GM19324 (cell line): ENCODE measurements at regions not wholly inside any gene's neighbourhood (a gene's known extent, or its start where the extent isn't known, plus 50 kb on each side); places are given as distances from the start of the nearest gene placed in this dataset.

ENCODE experiments used
- ATAC-seq: cut with Tn5 transposase; IDR thresholded peaks from one replicate; pipeline ENCODE4 v1.9.1; 2021; ENCODE audit warnings: mild to moderate bottlenecking, moderate library complexity; ENCODE audit not compliant: unreplicated experiment, low FRiP score

GRCh38 chr1:114234408-114235124, 80.9 kb upstream of the SYT6 start:
- no peak for ATAC-seq

- no peak for ATAC-seq
Observed at GRCh38 chr1:114232691-114233090, 79.0 kb upstream of the SYT6 start.

- no peak for ATAC-seq
Observed at GRCh38 chr1:114231301-114231700, 77.6 kb upstream of the SYT6 start.

- no peak for ATAC-seq
Observed at GRCh38 chr1:114229368-114229767, 75.7 kb upstream of the SYT6 start.

GRCh38 chr1:114227059-114227458, 73.4 kb upstream of the SYT6 start:
- ATAC-seq: no peak

GRCh38 chr1:114224196-114224907, 70.7 kb upstream of the SYT6 start:
- no peak for ATAC-seq

- no peak for ATAC-seq
Observed at GRCh38 chr1:114222920-114223319, 69.3 kb upstream of the SYT6 start.

- ATAC-seq: no peak
Observed at GRCh38 chr1:114219172-114219868, 65.7 kb upstream of the SYT6 start.

- no peak for ATAC-seq
Observed at GRCh38 chr1:114218361-114219171, 64.9 kb upstream of the SYT6 start.

GRCh38 chr1:114216431-114217173, 62.9 kb upstream of the SYT6 start:
- ATAC-seq: no peak

- no peak for ATAC-seq
Observed at GRCh38 chr1:114215436-114215835, 61.8 kb upstream of the SYT6 start.

- ATAC-seq: no peak
Observed at GRCh38 chr1:114214016-114214415, 60.3 kb upstream of the SYT6 start.

GRCh38 chr1:114209971-114210370, 56.3 kb upstream of the SYT6 start:
- no peak for ATAC-seq

GRCh38 chr1:114208714-114209113, 55.0 kb upstream of the SYT6 start:
- no peak for ATAC-seq

- ATAC-seq: no peak
Observed at GRCh38 chr1:114208106-114208505, 54.4 kb upstream of the SYT6 start.

- no peak for ATAC-seq
Observed at GRCh38 chr1:114207635-114208034, 54.0 kb upstream of the SYT6 start.

GRCh38 chr1:114206392-114206791, 52.7 kb upstream of the SYT6 start:
- no peak for ATAC-seq

- ATAC-seq: no peak
Observed at GRCh38 chr1:114203595-114204128, 50.0 kb upstream of the SYT6 start.
